Endothelial cell (in vitro differentiated cells): ENCODE measurements at regions not wholly inside any gene's neighbourhood (a gene's known extent, or its start where the extent isn't known, plus 50 kb on each side); places are given as distances from the start of the nearest gene placed in this dataset.

ENCODE experiments used
- DNase-seq: peaks from one replicate; pipeline ENCODE4 v3.0.0; 2021; ENCODE audit warnings: low spot score
- H3K27ac Mint-ChIP-seq: one replicate; pipeline ENCODE4 v1.8.0; 2021; ENCODE audit warnings: mixed read lengths, inconsistent platforms; ENCODE audit not compliant: unreplicated experiment
- H3K27me3 Mint-ChIP-seq: one replicate; pipeline ENCODE4 v1.8.0; 2021; ENCODE audit warnings: mild to moderate bottlenecking, moderate library complexity, mixed read lengths, inconsistent platforms; ENCODE audit not compliant: unreplicated experiment
- H3K36me3 Mint-ChIP-seq: one replicate; pipeline ENCODE4 v1.8.0; 2021; ENCODE audit warnings: mild to moderate bottlenecking, low read depth, mixed read lengths, inconsistent platforms; ENCODE audit not compliant: unreplicated experiment
- H3K4me1 Mint-ChIP-seq: one replicate; pipeline ENCODE4 v1.8.0; 2021; ENCODE audit warnings: mild to moderate bottlenecking, mixed read lengths, inconsistent platforms; ENCODE audit not compliant: unreplicated experiment
- H3K4me3 Mint-ChIP-seq: one replicate; pipeline ENCODE4 v1.8.0; 2021; ENCODE audit warnings: mild to moderate bottlenecking, mixed read lengths, inconsistent platforms; ENCODE audit not compliant: unreplicated experiment
- H3K9me3 Mint-ChIP-seq: one replicate; pipeline ENCODE4 v1.8.0; 2021; ENCODE audit warnings: mixed read lengths, inconsistent platforms; ENCODE audit not compliant: unreplicated experiment
- CTCF ChIP-seq: fragments of 200-600 bp; sonication (generic); IDR thresholded peaks from one replicate; pipeline ENCODE4 v1.5.0; 2021; ENCODE audit warnings: antibody characterized with exemption; ENCODE audit not compliant: unreplicated experiment

GRCh38 chr15:57881972-57882371, 175.5 kb downstream of the POLR2M start:
- Mint-ChIP-seq H3K27me3 (no peaks in the 10 kb centered on the region), H3K27ac (no peak overlapping the region), H3K36me3 (no peaks in the 10 kb centered on the region), H3K4me3 (no peak overlapping the region), H3K9me3 (no peaks in the 10 kb centered on the region), H3K4me1 (no peaks in the 10 kb centered on the region)
- no peak for TF ChIP-seq CTCF
- DNase-seq, result no peak

GRCh38 chr15:57883701-57884100, 177.2 kb downstream of the POLR2M start:
- no peaks in the 10 kb centered on the region for H3K9me3 Mint-ChIP-seq
- DNase-seq, result no peak
- TF ChIP-seq CTCF, result no peak
- H3K4me1 Mint-ChIP-seq, result no peaks in the 10 kb centered on the region
- no peaks in the 10 kb centered on the region for H3K27me3 Mint-ChIP-seq
- no peaks in the 10 kb centered on the region for H3K36me3 Mint-ChIP-seq
- no peak overlapping the region for H3K27ac Mint-ChIP-seq
- H3K4me3 Mint-ChIP-seq, result no peak overlapping the region

GRCh38 chr15:57884936-57885335, 178.4 kb downstream of the POLR2M start:
- no peak overlapping the region for H3K27ac Mint-ChIP-seq
- DNase-seq, result no peak
- H3K9me3 Mint-ChIP-seq, result no peaks in the 10 kb centered on the region
- no peak overlapping the region for H3K4me3 Mint-ChIP-seq
- no peak for TF ChIP-seq CTCF
- H3K27me3 Mint-ChIP-seq, result no peaks in the 10 kb centered on the region
- H3K4me1 Mint-ChIP-seq, result no peaks in the 10 kb centered on the region
- H3K36me3 Mint-ChIP-seq, result no peaks in the 10 kb centered on the region

- Mint-ChIP-seq H3K27me3 (no peaks in the 10 kb centered on the region), H3K36me3 (no peaks in the 10 kb centered on the region), H3K4me3 (no peak overlapping the region), H3K9me3 (no peaks in the 10 kb centered on the region), H3K4me1 (no peaks in the 10 kb centered on the region), H3K27ac (no peak overlapping the region)
- DNase-seq, result no peak
- TF ChIP-seq CTCF, result no peak
These were observed 178.9 kb downstream of the POLR2M start for GRCh38 chr15:57885435-57885834.

- Mint-ChIP-seq H3K9me3 (no peaks in the 10 kb centered on the region), H3K27me3 (no peaks in the 10 kb centered on the region)
These were observed 177.7 kb downstream of the ALDH1A2 start for GRCh38 chr15:57887825-57888224.

More at GRCh38 chr15:57887825-57888224, 177.7 kb downstream of the ALDH1A2 start:
- DNase-seq, result no peak
- no peak for TF ChIP-seq CTCF
- H3K4me1 Mint-ChIP-seq, result no peaks in the 10 kb centered on the region
- no peak overlapping the region for H3K27ac Mint-ChIP-seq
- no peaks in the 10 kb centered on the region for H3K36me3 Mint-ChIP-seq
- H3K4me3 Mint-ChIP-seq, result no peak overlapping the region
